Endothelial cell of umbilical vein (primary cell): ENCODE measurements at regions not wholly inside any gene's neighbourhood (a gene's known extent, or its start where the extent isn't known, plus 50 kb on each side); places are given as distances from the start of the nearest gene placed in this dataset.
A peak's percentile ranks its signal among the peaks of the same experiment; 100 is the strongest.

Source experiments
- BruUV-seq: library from RNA; stranded (reverse); fragments of 400-500 nt; replicated peaks from 2 replicates; lab custom pipeline; 2021; lab: Mats Ljungman, UMichigan
- CTCF ChIA-PET: fragments of 300-600, 350-600 bp; sonication (Branson Sonifier 250); formaldehyde crosslinking; loops from one replicate; lab custom pipeline; 2021; ENCODE audit warnings: antibody characterized with exemption, inconsistent platforms; lab: Charles Lee
- POLR2A ChIA-PET: fragments of 300-600, 350-600 bp; sonication (Branson Sonifier 250); formaldehyde crosslinking; loops from one replicate; lab custom pipeline; 2021; ENCODE audit warnings: antibody characterized with exemption, inconsistent platforms; lab: Charles Lee
- DNase-seq: peaks from one replicate; pipeline ENCODE4 v3.0.0-alpha.2; 2011; ENCODE audit warnings: low read depth, low spot score
- FAIRE-seq: peaks from 2 replicates; lab custom pipeline; 2011; peaks lifted over from hg19 to GRCh38; lab: Jason Lieb, UNC
- H2AFZ ChIP-seq: 2 replicates; pipeline ENCODE4 v1.6.0; 2012; ENCODE audit warnings: low read depth, low read length, control low read depth, inconsistent platforms
- H3K27ac ChIP-seq: 2 replicates; pipeline ENCODE4 v1.5.1; 2011; ENCODE audit warnings: low read depth, mild to moderate bottlenecking, control low read depth, low read length, moderate library complexity; ENCODE audit not compliant: insufficient read depth
- H3K27me3 ChIP-seq, 2 experiments: 2 replicates each; pipeline versions ENCODE4 v1.6.0 to v1.6.1; 2011; ENCODE audit warnings: low read length in 2 of 2, mixed read lengths in 1 of 2; ENCODE audit not compliant: control insufficient read depth in 2 of 2, insufficient read depth in 2 of 2
- H3K36me3 ChIP-seq, 2 experiments: 2 replicates in 1 of 2; 3 replicates in 1 of 2; pipeline ENCODE4 v1.5.1; 2011; ENCODE audit warnings: low read length in 2 of 2, mild to moderate bottlenecking in 1 of 2, moderate library complexity in 1 of 2; ENCODE audit not compliant: control insufficient read depth in 2 of 2, insufficient read depth in 2 of 2; ENCODE audit errors: extremely low read depth in 1 of 2
- H3K4me1 ChIP-seq: 3 replicates; pipeline ENCODE4 v1.5.1; 2011; ENCODE audit warnings: mild to moderate bottlenecking, low read length; ENCODE audit not compliant: control insufficient read depth, insufficient read depth; ENCODE audit errors: extremely low read depth
- H3K4me2 ChIP-seq: 2 replicates; pipeline ENCODE4 v1.6.1; 2011; ENCODE audit warnings: low read length, control low read depth, mixed read lengths; ENCODE audit not compliant: insufficient read depth
- H3K4me3 ChIP-seq, 3 experiments: fragments of 200-600 bp in 1 of 3; sonication (generic), shearing (Covaris generic) in 1 of 3; replicated peaks in 1 of 3; 2 replicates each; pipeline ENCODE4 v1.5.1; 2011 to 2016; ENCODE audit warnings: control low read depth in 3 of 3, low read length in 3 of 3, mild to moderate bottlenecking in 2 of 3, inconsistent platforms in 1 of 3, low read depth in 1 of 3, moderate library complexity in 1 of 3; ENCODE audit not compliant: insufficient read depth in 1 of 3
- H3K79me2 ChIP-seq: 2 replicates; pipeline ENCODE4 v1.6.0; 2012; ENCODE audit warnings: low read length, inconsistent platforms; ENCODE audit not compliant: control insufficient read depth, insufficient read depth
- H3K9ac ChIP-seq: replicated peaks from 2 replicates; pipeline ENCODE3; 2011; ENCODE audit warnings: low read length, control low read depth; ENCODE audit not compliant: insufficient read depth; ENCODE audit errors: extremely low read depth
- H3K9me1 ChIP-seq: replicated peaks from 3 replicates; pipeline ENCODE4 v1.6.0; 2011; ENCODE audit warnings: mild to moderate bottlenecking, low read length; ENCODE audit not compliant: control insufficient read depth, insufficient read depth; ENCODE audit errors: extremely low read depth
- H3K9me3 ChIP-seq: replicated peaks from 2 replicates; pipeline ENCODE4 v1.5.1; 2012; ENCODE audit warnings: low read length, inconsistent platforms; ENCODE audit not compliant: control insufficient read depth, insufficient read depth
- H4K20me1 ChIP-seq: replicated peaks from 2 replicates; pipeline ENCODE3; 2011; ENCODE audit warnings: mild to moderate bottlenecking, low read length; ENCODE audit not compliant: control insufficient read depth, insufficient read depth; ENCODE audit errors: extremely low read depth
- EZH2 ChIP-seq: IDR thresholded peaks from 2 replicates; pipeline ENCODE4 v1.6.1; 2012; ENCODE audit warnings: borderline replicate concordance, low read depth, mild to moderate bottlenecking, moderate library complexity, low read length, inconsistent platforms; ENCODE audit not compliant: severe bottlenecking
- FOS ChIP-seq: IDR thresholded peaks from 2 replicates; pipeline ENCODE4 v1.6.1; 2011; ENCODE audit warnings: mild to moderate bottlenecking, low read length, moderate library complexity, borderline replicate concordance; ENCODE audit not compliant: insufficient read depth
- GATA2 ChIP-seq: IDR thresholded peaks from 2 replicates; pipeline ENCODE4 v1.7.0; 2011; ENCODE audit warnings: low read depth, mild to moderate bottlenecking, moderate library complexity, mixed read lengths, low read length; ENCODE audit not compliant: insufficient read length, insufficient read depth
- JUN ChIP-seq: IDR thresholded peaks from 2 replicates; pipeline ENCODE4 v1.6.1; 2011; ENCODE audit warnings: borderline replicate concordance, low read depth; ENCODE audit not compliant: insufficient read length, insufficient read depth
- MAX ChIP-seq: IDR thresholded peaks from 2 replicates; pipeline ENCODE4 v1.6.1; 2011; ENCODE audit not compliant: insufficient read depth, insufficient read length
- MYC ChIP-seq: IDR thresholded peaks from one replicate; pipeline ENCODE4 v1.6.1; 2011; ENCODE audit warnings: mild to moderate bottlenecking, low read depth, low read length
- POLR2A ChIP-seq: IDR thresholded peaks from 2 replicates; pipeline ENCODE4 v1.6.1; 2012; ENCODE audit warnings: low read depth, mild to moderate bottlenecking, control low read depth, low read length
- POLR2AphosphoS5 ChIP-seq: IDR thresholded peaks from 2 replicates; pipeline ENCODE4 v1.6.1; 2012; ENCODE audit warnings: low read depth, mild to moderate bottlenecking, control low read depth, low read length, moderate library complexity; ENCODE audit not compliant: insufficient read depth
- dilution Hi-C: fragments of 300-500 bp; cut with MboI; formaldehyde crosslinking; loops from one replicate; pipeline ENCODE4 v1.15.0; 2019; ENCODE audit warnings: low sequenced_read_pairs; ENCODE audit not compliant: extremely low pct_ligation_motif_present
- intact Hi-C: fragments of 100-400 bp; cut with micrococcal nuclease; formaldehyde crosslinking; loops from one replicate; pipeline ENCODE4 v1.10.0; 2022
- TF ChIP-seq, protein P1 (sequence below), 2 donors: IDR thresholded peaks; 1 replicate in 1 of 2; 2 replicates in 1 of 2; pipeline ENCODE4 v1.5.1; 2011; ENCODE audit warnings: low read length in 2 of 2, mild to moderate bottlenecking in 2 of 2, moderate library complexity in 2 of 2, control low read depth in 1 of 2, inconsistent platforms in 1 of 2, low read depth in 1 of 2; ENCODE audit not compliant: insufficient read depth in 1 of 2; ENCODE audit errors: extremely low read depth in 1 of 2

GRCh38 chr20:11777387-11778205, 140.1 kb upstream of the BTBD3 start:
- peak; percentile 79 for DNase-seq
- ChIA-PET CTCF (no interaction called here), POLR2A (no interaction called here)
- no peaks in the 10 kb centered on the region for H3K36me3 ChIP-seq
- dilution Hi-C loops (no loop called here), intact Hi-C loops (loop anchor here (1.0 to 5.0 kb wide), 6 partner anchors 22 to 323 kb away; no protein-coding TSS in a partner anchor)
- H4K20me1 ChIP-seq, result no peaks in the 10 kb centered on the region
- H3K27ac ChIP-seq, result peak overlapping the region; percentile 87
- no peak for FAIRE-seq
- TF ChIP-seq JUN (no peak), GATA2 (no peak), POLR2A (no peak), POLR2AphosphoS5 (no peak), FOS (no peak), EZH2 (no peak), MAX (no peak), MYC (no peak)
- TF ChIP-seq, protein P1, sequence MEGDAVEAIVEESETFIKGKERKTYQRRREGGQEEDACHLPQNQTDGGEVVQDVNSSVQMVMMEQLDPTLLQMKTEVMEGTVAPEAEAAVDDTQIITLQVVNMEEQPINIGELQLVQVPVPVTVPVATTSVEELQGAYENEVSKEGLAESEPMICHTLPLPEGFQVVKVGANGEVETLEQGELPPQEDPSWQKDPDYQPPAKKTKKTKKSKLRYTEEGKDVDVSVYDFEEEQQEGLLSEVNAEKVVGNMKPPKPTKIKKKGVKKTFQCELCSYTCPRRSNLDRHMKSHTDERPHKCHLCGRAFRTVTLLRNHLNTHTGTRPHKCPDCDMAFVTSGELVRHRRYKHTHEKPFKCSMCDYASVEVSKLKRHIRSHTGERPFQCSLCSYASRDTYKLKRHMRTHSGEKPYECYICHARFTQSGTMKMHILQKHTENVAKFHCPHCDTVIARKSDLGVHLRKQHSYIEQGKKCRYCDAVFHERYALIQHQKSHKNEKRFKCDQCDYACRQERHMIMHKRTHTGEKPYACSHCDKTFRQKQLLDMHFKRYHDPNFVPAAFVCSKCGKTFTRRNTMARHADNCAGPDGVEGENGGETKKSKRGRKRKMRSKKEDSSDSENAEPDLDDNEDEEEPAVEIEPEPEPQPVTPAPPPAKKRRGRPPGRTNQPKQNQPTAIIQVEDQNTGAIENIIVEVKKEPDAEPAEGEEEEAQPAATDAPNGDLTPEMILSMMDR (IDR thresholded peaks at IDR 0.05; ENCODE audit: extremely low read depth in 1 of 2, insufficient read depth in 1 of 2, low read depth in 1 of 2, low read length in 2 of 2), result no peak
- no peaks in the 10 kb centered on the region for H3K27me3 ChIP-seq
- H3K9me3 ChIP-seq, result no peaks in the 10 kb centered on the region
- H3K9ac ChIP-seq, result peak overlapping the region; percentile 65
- peaks cover 21% of the 10 kb centered on the region for H3K4me1 ChIP-seq
- BruUV-seq, result TSS peak; percentile 72
- no peaks in the 10 kb centered on the region for H3K79me2 ChIP-seq
- H3K4me2 ChIP-seq, result peak overlapping the region; percentile 83
- peak overlapping the region; percentile 72 for H2AFZ ChIP-seq
- peak overlapping the region in 2 of 3 experiments; percentile 20 to 60 for H3K4me3 ChIP-seq
- H3K9me1 ChIP-seq, result no peaks in the 10 kb centered on the region
